ENCODE measurements at regions not wholly inside any gene's neighbourhood (a gene's known extent, or its start where the extent isn't known, plus 50 kb on each side); places are given as distances from the start of the nearest gene placed in this dataset.

- no peak for TF ChIP-seq CTCF (IDR thresholded peaks at IDR 0.05; ENCODE audit: extremely low read depth in 1 of 2, insufficient read depth in 1 of 2, low read depth in 1 of 2, low read length in 2 of 2)
- TF ChIP-seq JUN (IDR thresholded peaks at IDR 0.05; ENCODE audit: borderline replicate concordance, insufficient read depth, insufficient read length, low read depth) = no peak
- no peak for TF ChIP-seq EZH2 (IDR thresholded peaks at IDR 0.05; ENCODE audit: borderline replicate concordance, low read depth, low read length, severe bottlenecking)
- TF ChIP-seq POLR2AphosphoS5 (IDR thresholded peaks at IDR 0.05; ENCODE audit: insufficient read depth, low read depth, low read length) = no peak
- no peak for TF ChIP-seq POLR2A (IDR thresholded peaks at IDR 0.05; ENCODE audit: low read depth, low read length)
- TF ChIP-seq MAX (IDR thresholded peaks at IDR 0.05; ENCODE audit: insufficient read depth, insufficient read length) = no peak
- no peak for TF ChIP-seq MYC (IDR thresholded peaks at IDR 0.05; ENCODE audit: low read depth, low read length)
- TF ChIP-seq FOS (IDR thresholded peaks at IDR 0.05; ENCODE audit: borderline replicate concordance, insufficient read depth, low read length) = no peak
Observed at GRCh38 chr6:150667359-150667758, 67.7 kb downstream of the PLEKHG1 start.

Data from endothelial cell of umbilical vein (primary cell).